ENCODE measurements at regions not wholly inside any gene's neighbourhood (a gene's known extent, or its start where the extent isn't known, plus 50 kb on each side); places are given as distances from the start of the nearest gene placed in this dataset.
"Not testable (repeated sequence)": the region's sequence is repeated elsewhere in the genome, so short reads cannot be mapped to it uniquely, and the experiment has no call there.

- H3K4me3 Mint-ChIP-seq: no peak overlapping the region
- peaks cover 16% of the 10 kb centered on the region for H3K36me3 Mint-ChIP-seq (ENCODE audit: low read depth)
- H3K4me1 Mint-ChIP-seq: no peaks in the 10 kb centered on the region
- DNase-seq: no peak
- H3K27me3 Mint-ChIP-seq (ENCODE audit: low read depth, poor library complexity): peaks cover 9% of the 10 kb centered on the region
- H3K27ac Mint-ChIP-seq: no peak overlapping the region
- TF ChIP-seq, protein P1, sequence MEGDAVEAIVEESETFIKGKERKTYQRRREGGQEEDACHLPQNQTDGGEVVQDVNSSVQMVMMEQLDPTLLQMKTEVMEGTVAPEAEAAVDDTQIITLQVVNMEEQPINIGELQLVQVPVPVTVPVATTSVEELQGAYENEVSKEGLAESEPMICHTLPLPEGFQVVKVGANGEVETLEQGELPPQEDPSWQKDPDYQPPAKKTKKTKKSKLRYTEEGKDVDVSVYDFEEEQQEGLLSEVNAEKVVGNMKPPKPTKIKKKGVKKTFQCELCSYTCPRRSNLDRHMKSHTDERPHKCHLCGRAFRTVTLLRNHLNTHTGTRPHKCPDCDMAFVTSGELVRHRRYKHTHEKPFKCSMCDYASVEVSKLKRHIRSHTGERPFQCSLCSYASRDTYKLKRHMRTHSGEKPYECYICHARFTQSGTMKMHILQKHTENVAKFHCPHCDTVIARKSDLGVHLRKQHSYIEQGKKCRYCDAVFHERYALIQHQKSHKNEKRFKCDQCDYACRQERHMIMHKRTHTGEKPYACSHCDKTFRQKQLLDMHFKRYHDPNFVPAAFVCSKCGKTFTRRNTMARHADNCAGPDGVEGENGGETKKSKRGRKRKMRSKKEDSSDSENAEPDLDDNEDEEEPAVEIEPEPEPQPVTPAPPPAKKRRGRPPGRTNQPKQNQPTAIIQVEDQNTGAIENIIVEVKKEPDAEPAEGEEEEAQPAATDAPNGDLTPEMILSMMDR (IDR thresholded peaks at IDR 0.05): no peak
- no peaks in the 10 kb centered on the region for H3K9me3 Mint-ChIP-seq
Measured at GRCh38 chr13:60274655-60275054, 110.9 kb upstream of the DIAPH3 start.

GRCh38 chr13:60275208-60275607 is 111.5 kb upstream of the DIAPH3 start:
- DNase-seq: no peak
- no peaks in the 10 kb centered on the region for H3K9me3 Mint-ChIP-seq
- no peaks in the 10 kb centered on the region for H3K4me1 Mint-ChIP-seq
- H3K4me3 Mint-ChIP-seq: no peak overlapping the region
- TF ChIP-seq, protein P1 (IDR thresholded peaks at IDR 0.05): no peak
- H3K27ac Mint-ChIP-seq: no peak overlapping the region
- peaks cover 16% of the 10 kb centered on the region for H3K36me3 Mint-ChIP-seq (ENCODE audit: low read depth)
- H3K27me3 Mint-ChIP-seq (ENCODE audit: low read depth, poor library complexity): peaks cover 9% of the 10 kb centered on the region

DNA sequence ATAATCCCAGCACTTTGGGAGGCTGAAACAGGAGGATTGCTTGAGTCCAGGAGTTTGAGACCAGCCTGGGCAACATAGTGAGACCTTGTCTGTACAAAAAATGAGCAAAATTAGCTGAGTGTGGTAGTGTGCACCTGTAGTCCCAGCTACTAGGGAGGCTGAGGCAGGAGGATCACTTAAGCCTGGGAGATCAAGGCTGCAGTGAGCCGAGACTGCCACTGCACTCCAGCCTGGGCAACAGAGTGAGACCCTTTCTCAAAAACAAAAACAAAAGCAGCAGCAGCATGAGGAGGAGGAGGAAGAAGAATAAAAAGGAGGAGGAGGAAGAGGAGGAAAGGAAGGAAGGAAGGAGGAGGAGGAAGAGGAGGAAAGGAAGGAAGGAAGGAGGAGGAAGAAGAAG is 116.5 kb upstream of the TDRD3 start:
- not testable (repeated sequence) for H3K27ac Mint-ChIP-seq; DNase-seq; H3K36me3 Mint-ChIP-seq (ENCODE audit: low read depth); H3K9me3 Mint-ChIP-seq; H3K4me1 Mint-ChIP-seq; H3K27me3 Mint-ChIP-seq (ENCODE audit: low read depth, poor library complexity); H3K4me3 Mint-ChIP-seq

DNA sequence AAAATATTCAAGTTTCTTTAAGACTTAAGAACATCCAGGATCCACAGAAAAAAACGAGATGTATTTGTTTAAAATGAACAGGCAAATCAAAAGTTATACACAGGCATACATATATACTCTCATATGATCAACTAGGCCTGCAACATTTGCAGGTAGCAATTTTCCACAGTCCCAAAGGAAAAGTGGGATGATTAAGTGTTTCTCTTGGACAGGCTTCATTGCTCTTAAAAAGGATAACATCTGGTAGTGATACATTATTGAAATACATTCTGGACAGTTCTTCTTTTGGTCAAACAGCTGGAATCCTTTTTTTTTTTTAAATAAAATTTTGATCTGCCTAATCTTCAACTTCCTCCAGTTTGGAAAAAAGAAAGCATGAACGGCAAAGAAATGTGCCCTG is 114.8 kb upstream of the TDRD3 start:
- H3K27me3 Mint-ChIP-seq (ENCODE audit: low read depth, poor library complexity): peaks cover 2% of the 10 kb centered on the region
- DNase-seq: no peak
- no peak overlapping the region for H3K27ac Mint-ChIP-seq
- H3K4me3 Mint-ChIP-seq: no peak overlapping the region
- TF ChIP-seq, protein P1 (IDR thresholded peaks at IDR 0.05): no peak
- peaks cover 4% of the 10 kb centered on the region for H3K36me3 Mint-ChIP-seq (ENCODE audit: low read depth)
- no peaks in the 10 kb centered on the region for H3K4me1 Mint-ChIP-seq
- H3K9me3 Mint-ChIP-seq: peaks cover 12% of the 10 kb centered on the region

- Mint-ChIP-seq H3K27me3 (ENCODE audit: low read depth, poor library complexity) (peaks cover 2% of the 10 kb centered on the region), H3K9me3 (peaks cover 12% of the 10 kb centered on the region), H3K27ac (no peak overlapping the region), H3K4me3 (no peak overlapping the region), H3K4me1 (no peaks in the 10 kb centered on the region), H3K36me3 (ENCODE audit: low read depth) (peaks cover 4% of the 10 kb centered on the region)
- no peak for DNase-seq
- TF ChIP-seq, protein P1 (IDR thresholded peaks at IDR 0.05): no peak
Measured at GRCh38 chr13:60282708-60283107, 114.3 kb upstream of the TDRD3 start.

DNA sequence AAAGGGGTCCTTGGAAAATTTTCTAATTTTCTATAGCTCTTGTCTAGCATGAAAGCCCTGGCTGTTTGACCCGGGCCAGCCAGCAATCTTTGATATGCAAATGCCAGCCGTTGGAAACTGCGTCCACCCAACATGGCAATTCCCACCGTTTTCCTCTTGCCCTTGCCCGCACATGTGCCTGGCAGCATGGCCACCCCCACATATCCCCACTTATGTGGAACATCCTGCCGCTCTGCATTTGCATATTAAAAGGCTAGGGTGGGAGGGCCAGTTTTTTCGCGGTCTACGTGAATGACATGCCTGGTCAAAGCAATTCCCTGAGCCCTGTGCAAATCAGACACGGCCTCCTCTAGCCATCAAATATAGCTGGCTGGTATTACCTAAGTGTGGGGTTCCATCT is 110.3 kb upstream of the TDRD3 start:
- TF ChIP-seq, protein P1 (IDR thresholded peaks at IDR 0.05): no peak
- H3K9me3 Mint-ChIP-seq: peaks cover 12% of the 10 kb centered on the region
- no peak overlapping the region for H3K4me3 Mint-ChIP-seq
- peaks cover 4% of the 10 kb centered on the region for H3K36me3 Mint-ChIP-seq (ENCODE audit: low read depth)
- H3K4me1 Mint-ChIP-seq: no peaks in the 10 kb centered on the region
- H3K27ac Mint-ChIP-seq: no peak overlapping the region
- DNase-seq: no peak
- H3K27me3 Mint-ChIP-seq (ENCODE audit: low read depth, poor library complexity): peaks cover 2% of the 10 kb centered on the region

All from nephron progenitor cell (in vitro differentiated cells).